ENCODE measurements at regions not wholly inside any gene's neighbourhood (a gene's known extent, or its start where the extent isn't known, plus 50 kb on each side); places are given as distances from the start of the nearest gene placed in this dataset.

GRCh38 chr2:154945984-154946383, 247.5 kb downstream of the KCNJ3 start:
- no peak for DNase-seq
- H3K27me3 ChIP-seq (replicated peaks in 1 of 4; ENCODE audit: control extremely low read depth in 1 of 4, control insufficient read depth in 3 of 4, insufficient read depth in 4 of 4, low read length in 3 of 4): no peaks in the 10 kb centered on the region
- peaks cover 0 to 4% (median 0%) of the 10 kb centered on the region in 3 donors for H3K9me3 ChIP-seq (ENCODE audit: control extremely low read depth in 1 of 3, control insufficient read depth in 2 of 3, insufficient read depth in 1 of 3, low read length in 2 of 3)
- no peak overlapping the region for H3K27ac ChIP-seq (ENCODE audit: low read length in 2 of 2)
- H2AFZ ChIP-seq (ENCODE audit: insufficient read depth, low read depth, low read length, poor library complexity, severe bottlenecking): no peak overlapping the region
- Mint-ChIP-seq H3K27me3 (no peaks in the 10 kb centered on the region), H3K4me3 (no peak overlapping the region), H3K9me3 (ENCODE audit: insufficient read depth) (peaks cover 2% of the 10 kb centered on the region), H3K4me1 (no peaks in the 10 kb centered on the region), H3K27ac (no peak overlapping the region)
- TF ChIP-seq, protein P1, sequence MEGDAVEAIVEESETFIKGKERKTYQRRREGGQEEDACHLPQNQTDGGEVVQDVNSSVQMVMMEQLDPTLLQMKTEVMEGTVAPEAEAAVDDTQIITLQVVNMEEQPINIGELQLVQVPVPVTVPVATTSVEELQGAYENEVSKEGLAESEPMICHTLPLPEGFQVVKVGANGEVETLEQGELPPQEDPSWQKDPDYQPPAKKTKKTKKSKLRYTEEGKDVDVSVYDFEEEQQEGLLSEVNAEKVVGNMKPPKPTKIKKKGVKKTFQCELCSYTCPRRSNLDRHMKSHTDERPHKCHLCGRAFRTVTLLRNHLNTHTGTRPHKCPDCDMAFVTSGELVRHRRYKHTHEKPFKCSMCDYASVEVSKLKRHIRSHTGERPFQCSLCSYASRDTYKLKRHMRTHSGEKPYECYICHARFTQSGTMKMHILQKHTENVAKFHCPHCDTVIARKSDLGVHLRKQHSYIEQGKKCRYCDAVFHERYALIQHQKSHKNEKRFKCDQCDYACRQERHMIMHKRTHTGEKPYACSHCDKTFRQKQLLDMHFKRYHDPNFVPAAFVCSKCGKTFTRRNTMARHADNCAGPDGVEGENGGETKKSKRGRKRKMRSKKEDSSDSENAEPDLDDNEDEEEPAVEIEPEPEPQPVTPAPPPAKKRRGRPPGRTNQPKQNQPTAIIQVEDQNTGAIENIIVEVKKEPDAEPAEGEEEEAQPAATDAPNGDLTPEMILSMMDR (IDR thresholded peaks at IDR 0.05): no peak
- H3K9ac ChIP-seq (ENCODE audit: low read length): no peak overlapping the region
- no peaks in the 10 kb centered on the region for H3K79me2 ChIP-seq (ENCODE audit: control insufficient read depth, insufficient read depth, low read length)
- H3K4me1 ChIP-seq (ENCODE audit: control insufficient read depth in 2 of 2, insufficient read depth in 2 of 2, low read length in 2 of 2): no peaks in the 10 kb centered on the region
- intact Hi-C loops (cut with micrococcal nuclease): no loop called here
- H3K36me3 ChIP-seq (replicated peaks in 1 of 2; ENCODE audit: control extremely low read depth in 1 of 2, control insufficient read depth in 1 of 2, extremely low read depth in 1 of 2, insufficient read depth in 2 of 2, low read length in 1 of 2): no peaks in the 10 kb centered on the region
- WGBS (ENCODE audit: insufficient coverage): no CpG with 5 or more reads among the region's 1 CpG
- no peak for ATAC-seq (ENCODE audit: low read depth)
- no peak overlapping the region for H3K4me2 ChIP-seq (replicated peaks; ENCODE audit: low read depth, low read length, poor library complexity, severe bottlenecking)
- no peak overlapping the region for H3K4me3 ChIP-seq (ENCODE audit: control extremely low read depth in 1 of 5, extremely low read depth in 1 of 5, insufficient read depth in 1 of 5, low read depth in 2 of 5, low read length in 4 of 5)
- ChIA-PET POLR2A (no interaction called here), CTCF (no interaction called here)
- no peaks in the 10 kb centered on the region for H4K20me1 ChIP-seq (ENCODE audit: control insufficient read depth, insufficient read depth, low read length, poor library complexity, severe bottlenecking)

DNA sequence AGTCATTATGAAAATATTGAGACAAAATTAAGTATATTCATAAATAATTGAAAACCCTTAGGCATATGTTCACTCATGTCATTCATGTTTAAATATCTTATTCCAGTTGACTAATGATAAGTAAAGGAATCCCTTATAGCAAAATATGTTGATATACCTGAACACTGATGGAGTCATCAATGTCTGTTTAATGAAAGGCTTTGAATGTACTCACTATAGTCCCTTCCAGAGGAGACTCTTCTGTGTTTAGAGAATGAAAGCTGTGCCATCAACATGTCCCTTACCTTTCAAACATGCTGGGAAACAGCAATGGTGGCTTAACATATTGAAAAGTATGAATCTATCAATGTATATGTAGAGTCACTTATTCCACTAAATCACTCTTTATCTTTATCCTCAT, 242.9 kb downstream of the KCNJ3 start:
- H3K79me2 ChIP-seq (ENCODE audit: control insufficient read depth, insufficient read depth, low read length): no peaks in the 10 kb centered on the region
- H3K27me3 ChIP-seq (replicated peaks in 1 of 4; ENCODE audit: control extremely low read depth in 1 of 4, control insufficient read depth in 3 of 4, insufficient read depth in 4 of 4, low read length in 3 of 4): no peaks in the 10 kb centered on the region
- H3K4me2 ChIP-seq (replicated peaks; ENCODE audit: low read depth, low read length, poor library complexity, severe bottlenecking): no peak overlapping the region
- H4K20me1 ChIP-seq (ENCODE audit: control insufficient read depth, insufficient read depth, low read length, poor library complexity, severe bottlenecking): no peaks in the 10 kb centered on the region
- H2AFZ ChIP-seq (ENCODE audit: insufficient read depth, low read depth, low read length, poor library complexity, severe bottlenecking): no peak overlapping the region
- no peaks in the 10 kb centered on the region for H3K36me3 ChIP-seq (replicated peaks in 1 of 2; ENCODE audit: control extremely low read depth in 1 of 2, control insufficient read depth in 1 of 2, extremely low read depth in 1 of 2, insufficient read depth in 2 of 2, low read length in 1 of 2)
- intact Hi-C loops (cut with micrococcal nuclease): no loop called here
- H3K4me1 ChIP-seq (ENCODE audit: control insufficient read depth in 2 of 2, insufficient read depth in 2 of 2, low read length in 2 of 2): no peaks in the 10 kb centered on the region
- no peak overlapping the region for H3K4me3 Mint-ChIP-seq
- no peaks in the 10 kb centered on the region for H3K4me1 Mint-ChIP-seq
- no peak overlapping the region for H3K27ac Mint-ChIP-seq
- ChIA-PET CTCF (no interaction called here), POLR2A (no interaction called here)
- no peaks in the 10 kb centered on the region for H3K9me3 ChIP-seq (ENCODE audit: control extremely low read depth in 1 of 3, control insufficient read depth in 2 of 3, insufficient read depth in 1 of 3, low read length in 2 of 3)
- DNase-seq (no peak), ATAC-seq (ENCODE audit: low read depth) (no peak)
- no peak overlapping the region for H3K9ac ChIP-seq (ENCODE audit: low read length)
- no peak overlapping the region for H3K27ac ChIP-seq (ENCODE audit: low read length in 2 of 2)
- peaks cover 2% of the 10 kb centered on the region for H3K9me3 Mint-ChIP-seq (ENCODE audit: insufficient read depth)
- no peak overlapping the region for H3K4me3 ChIP-seq (ENCODE audit: control extremely low read depth in 1 of 5, extremely low read depth in 1 of 5, insufficient read depth in 1 of 5, low read depth in 2 of 5, low read length in 4 of 5)
- H3K27me3 Mint-ChIP-seq: no peaks in the 10 kb centered on the region
- TF ChIP-seq EZH2 (IDR thresholded peaks at IDR 0.05; ENCODE audit: borderline replicate concordance, insufficient read depth, low read depth, low read length, poor library complexity, severe bottlenecking): no peak
- TF ChIP-seq, protein P1 (IDR thresholded peaks at IDR 0.05): no peak

Measured in B cell (primary cell).